HL-60 (cell line): ENCODE measurements at regions not wholly inside any gene's neighbourhood (a gene's known extent, or its start where the extent isn't known, plus 50 kb on each side); places are given as distances from the start of the nearest gene placed in this dataset.
"Not testable (repeated sequence)": the region's sequence is repeated elsewhere in the genome, so short reads cannot be mapped to it uniquely, and the experiment has no call there.

ENCODE experiments used
- DNase-seq, 2 experiments: peaks; one replicate each; pipeline ENCODE4 v3.0.0-alpha.2; 2010 to 2020; ENCODE audit warnings: low read depth in 1 of 2, low spot score in 1 of 2
- H3K27ac ChIP-seq: fragments of 250-450 bp; sonication (Bioruptor Pico); replicated peaks from 2 replicates; pipeline ENCODE4 v1.5.1; 2020; ENCODE audit warnings: mild to moderate bottlenecking, moderate library complexity
- H3K27me3 ChIP-seq: fragments of 250-450 bp; sonication (Bioruptor Pico); 2 replicates; pipeline ENCODE4 v1.5.1; 2021; ENCODE audit warnings: mild to moderate bottlenecking, moderate library complexity; ENCODE audit not compliant: insufficient read depth, poor library complexity, severe bottlenecking
- H3K4me3 ChIP-seq: replicated peaks from 2 replicates; pipeline ENCODE4 v1.5.1; 2011; ENCODE audit warnings: mild to moderate bottlenecking, control low read depth, low read length; ENCODE audit not compliant: insufficient read depth
- GABPA ChIP-seq: IDR thresholded peaks from 2 replicates; pipeline ENCODE4 v1.6.1; 2012; ENCODE audit warnings: low read depth
- POLR2AphosphoS5 ChIP-seq: IDR thresholded peaks from 2 replicates; pipeline ENCODE4 v1.6.1; 2012; ENCODE audit warnings: low read depth
- SPI1 ChIP-seq: IDR thresholded peaks from 2 replicates; pipeline ENCODE4 v1.6.1; 2012; ENCODE audit warnings: low read depth, mild to moderate bottlenecking, borderline replicate concordance
- TF ChIP-seq, protein P1 (sequence below): IDR thresholded peaks from one replicate; pipeline ENCODE4 v1.5.1; 2011; ENCODE audit warnings: low read length, control low read depth, inconsistent platforms; ENCODE audit not compliant: insufficient read depth
- TF ChIP-seq, protein P2 (sequence below): IDR thresholded peaks from 2 replicates; pipeline ENCODE4 v1.6.1; 2012; ENCODE audit warnings: low read depth; ENCODE audit not compliant: insufficient replicate concordance

DNA sequence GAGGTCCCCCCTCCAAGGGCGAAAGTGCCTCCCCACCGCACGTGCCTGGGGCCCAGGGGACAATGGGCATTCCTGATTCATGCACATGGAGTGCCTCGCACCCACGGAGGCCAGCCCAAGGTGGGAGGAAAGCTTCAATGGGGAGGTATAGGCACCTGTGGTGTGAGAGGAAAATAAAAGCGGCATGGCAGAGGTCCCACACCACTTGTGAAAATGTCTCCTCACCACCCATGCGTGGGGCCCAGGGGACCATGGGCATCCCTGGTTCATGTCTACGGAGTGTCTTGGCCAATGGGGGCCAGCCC is 384.7 kb downstream of the ALG10 start:
- Histone ChIP-seq H3K4me3 (no peak overlapping the region), H3K27ac (no peak overlapping the region), H3K27me3 (no peaks in the 10 kb centered on the region)
- no peak for TF ChIP-seq POLR2AphosphoS5
- no peak for TF ChIP-seq SPI1
- TF ChIP-seq, protein P1, sequence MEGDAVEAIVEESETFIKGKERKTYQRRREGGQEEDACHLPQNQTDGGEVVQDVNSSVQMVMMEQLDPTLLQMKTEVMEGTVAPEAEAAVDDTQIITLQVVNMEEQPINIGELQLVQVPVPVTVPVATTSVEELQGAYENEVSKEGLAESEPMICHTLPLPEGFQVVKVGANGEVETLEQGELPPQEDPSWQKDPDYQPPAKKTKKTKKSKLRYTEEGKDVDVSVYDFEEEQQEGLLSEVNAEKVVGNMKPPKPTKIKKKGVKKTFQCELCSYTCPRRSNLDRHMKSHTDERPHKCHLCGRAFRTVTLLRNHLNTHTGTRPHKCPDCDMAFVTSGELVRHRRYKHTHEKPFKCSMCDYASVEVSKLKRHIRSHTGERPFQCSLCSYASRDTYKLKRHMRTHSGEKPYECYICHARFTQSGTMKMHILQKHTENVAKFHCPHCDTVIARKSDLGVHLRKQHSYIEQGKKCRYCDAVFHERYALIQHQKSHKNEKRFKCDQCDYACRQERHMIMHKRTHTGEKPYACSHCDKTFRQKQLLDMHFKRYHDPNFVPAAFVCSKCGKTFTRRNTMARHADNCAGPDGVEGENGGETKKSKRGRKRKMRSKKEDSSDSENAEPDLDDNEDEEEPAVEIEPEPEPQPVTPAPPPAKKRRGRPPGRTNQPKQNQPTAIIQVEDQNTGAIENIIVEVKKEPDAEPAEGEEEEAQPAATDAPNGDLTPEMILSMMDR: no peak
- TF ChIP-seq GABPA: no peak
- TF ChIP-seq, protein P2, sequence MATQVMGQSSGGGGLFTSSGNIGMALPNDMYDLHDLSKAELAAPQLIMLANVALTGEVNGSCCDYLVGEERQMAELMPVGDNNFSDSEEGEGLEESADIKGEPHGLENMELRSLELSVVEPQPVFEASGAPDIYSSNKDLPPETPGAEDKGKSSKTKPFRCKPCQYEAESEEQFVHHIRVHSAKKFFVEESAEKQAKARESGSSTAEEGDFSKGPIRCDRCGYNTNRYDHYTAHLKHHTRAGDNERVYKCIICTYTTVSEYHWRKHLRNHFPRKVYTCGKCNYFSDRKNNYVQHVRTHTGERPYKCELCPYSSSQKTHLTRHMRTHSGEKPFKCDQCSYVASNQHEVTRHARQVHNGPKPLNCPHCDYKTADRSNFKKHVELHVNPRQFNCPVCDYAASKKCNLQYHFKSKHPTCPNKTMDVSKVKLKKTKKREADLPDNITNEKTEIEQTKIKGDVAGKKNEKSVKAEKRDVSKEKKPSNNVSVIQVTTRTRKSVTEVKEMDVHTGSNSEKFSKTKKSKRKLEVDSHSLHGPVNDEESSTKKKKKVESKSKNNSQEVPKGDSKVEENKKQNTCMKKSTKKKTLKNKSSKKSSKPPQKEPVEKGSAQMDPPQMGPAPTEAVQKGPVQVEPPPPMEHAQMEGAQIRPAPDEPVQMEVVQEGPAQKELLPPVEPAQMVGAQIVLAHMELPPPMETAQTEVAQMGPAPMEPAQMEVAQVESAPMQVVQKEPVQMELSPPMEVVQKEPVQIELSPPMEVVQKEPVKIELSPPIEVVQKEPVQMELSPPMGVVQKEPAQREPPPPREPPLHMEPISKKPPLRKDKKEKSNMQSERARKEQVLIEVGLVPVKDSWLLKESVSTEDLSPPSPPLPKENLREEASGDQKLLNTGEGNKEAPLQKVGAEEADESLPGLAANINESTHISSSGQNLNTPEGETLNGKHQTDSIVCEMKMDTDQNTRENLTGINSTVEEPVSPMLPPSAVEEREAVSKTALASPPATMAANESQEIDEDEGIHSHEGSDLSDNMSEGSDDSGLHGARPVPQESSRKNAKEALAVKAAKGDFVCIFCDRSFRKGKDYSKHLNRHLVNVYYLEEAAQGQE: no peak
- DNase-seq: no peak

DNA sequence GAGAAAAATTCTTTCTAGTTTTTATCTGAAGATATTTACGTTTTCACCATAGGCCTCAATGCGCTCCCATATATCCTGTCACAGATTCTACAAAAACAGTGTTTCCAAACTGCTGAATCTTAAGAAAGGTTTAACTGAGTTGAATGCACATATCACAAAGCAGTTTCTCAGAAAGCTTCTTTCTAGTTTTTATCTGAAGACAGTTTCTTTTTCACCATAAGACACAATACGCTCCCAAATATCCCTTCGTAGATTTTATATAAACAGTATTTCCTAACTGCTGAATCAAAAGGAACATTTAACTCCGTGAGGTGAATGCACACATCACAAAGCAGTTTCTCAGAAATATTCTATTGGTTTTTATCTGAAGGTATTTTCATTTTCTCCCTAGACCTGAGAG is 385.5 kb downstream of the ALG10 start:
- no peaks in the 10 kb centered on the region for H3K27me3 ChIP-seq
- TF ChIP-seq GABPA (no peak), SPI1 (no peak), POLR2AphosphoS5 (no peak)
- TF ChIP-seq, protein P2: no peak
- TF ChIP-seq, protein P1: no peak
- DNase-seq: no peak
- no peak overlapping the region for H3K27ac ChIP-seq
- no peak overlapping the region for H3K4me3 ChIP-seq

DNA sequence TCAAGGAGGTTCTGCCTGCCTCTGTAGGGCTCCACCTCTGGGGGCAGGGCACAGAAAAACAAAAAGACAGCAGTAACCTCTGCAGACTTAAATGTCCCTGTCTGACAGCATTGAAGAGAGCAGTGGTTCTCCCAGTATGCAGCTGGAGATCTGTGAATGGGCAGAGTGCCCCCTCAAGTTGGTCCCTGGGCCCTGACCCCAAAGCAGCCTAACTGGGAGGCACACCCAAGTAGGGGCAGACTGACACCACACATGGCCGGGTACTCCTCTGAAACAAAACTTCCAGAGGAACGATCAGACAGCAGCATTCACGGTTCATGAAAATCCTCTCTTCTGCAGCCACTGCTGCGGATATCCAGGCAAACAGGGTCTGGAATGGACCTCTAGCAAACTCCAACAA is 409.2 kb downstream of the ALG10 start:
- not testable (repeated sequence) for H3K27ac ChIP-seq, H3K4me3 ChIP-seq, DNase-seq, H3K27me3 ChIP-seq
